ENCODE measurements at regions not wholly inside any gene's neighbourhood (a gene's known extent, or its start where the extent isn't known, plus 50 kb on each side); places are given as distances from the start of the nearest gene placed in this dataset.

DNA sequence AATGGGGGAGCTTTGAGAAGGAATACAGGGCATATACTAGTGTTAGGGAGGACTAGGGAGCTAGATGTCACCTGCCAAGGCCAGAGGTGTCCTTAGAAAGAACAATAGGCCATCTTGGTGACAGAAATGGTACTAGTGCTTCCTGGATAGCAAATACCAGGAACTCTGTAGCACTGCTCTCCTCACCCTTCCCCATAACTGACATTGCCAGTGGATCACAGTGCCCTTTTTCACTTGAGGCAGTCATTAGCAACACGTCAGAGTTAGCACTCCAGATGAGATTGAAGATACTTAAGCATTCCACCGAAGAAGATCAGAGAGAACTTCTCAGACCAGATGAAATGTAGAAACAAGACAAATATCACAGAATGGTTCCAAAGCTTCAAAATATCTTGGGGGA lies 103.1 kb upstream of the PDZRN3 start:
- Histone ChIP-seq H2AFZ (ENCODE audit: low read depth, low read length) (peak overlapping the region; percentile 35), H3K4me2 (ENCODE audit: low read length) (no peak overlapping the region)

DNA sequence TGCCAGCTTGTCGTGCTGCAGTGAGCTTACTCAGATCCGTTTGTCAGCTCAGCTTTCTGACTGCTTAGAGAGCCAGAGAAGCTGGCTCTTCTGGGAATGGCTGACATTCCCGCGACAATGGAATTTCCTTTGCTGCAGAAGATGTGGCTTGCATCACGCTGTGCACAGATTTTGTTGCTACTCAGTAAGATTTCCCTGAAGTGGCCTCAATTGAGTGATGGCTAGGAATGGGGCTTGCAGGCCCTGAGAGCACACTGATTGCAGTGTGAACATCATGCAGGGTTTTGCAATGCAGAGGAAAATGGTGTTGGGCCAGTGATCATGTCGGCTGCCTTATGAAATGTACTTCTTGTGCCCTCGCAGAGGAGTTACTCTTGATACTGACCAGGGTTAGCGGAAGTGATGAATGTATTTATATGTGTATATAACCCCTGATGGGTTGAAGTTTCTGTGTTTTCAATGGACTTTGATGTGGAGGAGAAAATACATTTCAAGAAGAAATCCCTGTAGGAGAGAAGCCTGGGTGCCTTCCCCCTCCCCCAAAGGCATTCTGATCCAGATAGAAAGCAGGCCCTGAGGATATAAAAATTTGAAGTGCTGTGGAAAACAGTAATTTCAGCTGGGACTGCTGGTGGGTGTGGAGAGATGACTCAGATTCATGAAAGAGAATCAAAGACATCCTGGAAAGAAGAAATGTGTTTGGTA lies 102.5 kb upstream of the PDZRN3 start:
- peak overlapping the region; percentile 35 for H2AFZ ChIP-seq (ENCODE audit: low read depth, low read length)
- no peaks in the 10 kb centered on the region for H3K79me2 ChIP-seq (replicated peaks; ENCODE audit: insufficient read depth, low read length)
- H3K4me3 ChIP-seq (ENCODE audit: low read length), result peak overlapping the region; percentile 35
- peaks cover 6% of the 10 kb centered on the region for H3F3A ChIP-seq (ENCODE audit: insufficient read depth, low read length, poor library complexity, severe bottlenecking)
- no peaks in the 10 kb centered on the region for H3K9me3 ChIP-seq (ENCODE audit: low read length)
- H3K27ac ChIP-seq (ENCODE audit: low read length), result peak overlapping the region; percentile 68
- H3K9me2 ChIP-seq (ENCODE audit: insufficient read depth, low read length), result no peaks in the 10 kb centered on the region
- H3K36me3 ChIP-seq (ENCODE audit: insufficient read depth, low read length), result no peaks in the 10 kb centered on the region
- peak overlapping the region; percentile 34 for H3K4me2 ChIP-seq (ENCODE audit: low read length)
- H3K9ac ChIP-seq (ENCODE audit: low read length), result peak overlapping the region; percentile 38
- TF ChIP-seq TAF1 (IDR thresholded peaks at IDR 0.05; ENCODE audit: low read depth), result peak; percentile 58
- no peak for TF ChIP-seq MXI1 (conservative IDR thresholded peaks at IDR 0.05; ENCODE audit: poor library complexity, severe bottlenecking)
- TF ChIP-seq, protein P1, sequence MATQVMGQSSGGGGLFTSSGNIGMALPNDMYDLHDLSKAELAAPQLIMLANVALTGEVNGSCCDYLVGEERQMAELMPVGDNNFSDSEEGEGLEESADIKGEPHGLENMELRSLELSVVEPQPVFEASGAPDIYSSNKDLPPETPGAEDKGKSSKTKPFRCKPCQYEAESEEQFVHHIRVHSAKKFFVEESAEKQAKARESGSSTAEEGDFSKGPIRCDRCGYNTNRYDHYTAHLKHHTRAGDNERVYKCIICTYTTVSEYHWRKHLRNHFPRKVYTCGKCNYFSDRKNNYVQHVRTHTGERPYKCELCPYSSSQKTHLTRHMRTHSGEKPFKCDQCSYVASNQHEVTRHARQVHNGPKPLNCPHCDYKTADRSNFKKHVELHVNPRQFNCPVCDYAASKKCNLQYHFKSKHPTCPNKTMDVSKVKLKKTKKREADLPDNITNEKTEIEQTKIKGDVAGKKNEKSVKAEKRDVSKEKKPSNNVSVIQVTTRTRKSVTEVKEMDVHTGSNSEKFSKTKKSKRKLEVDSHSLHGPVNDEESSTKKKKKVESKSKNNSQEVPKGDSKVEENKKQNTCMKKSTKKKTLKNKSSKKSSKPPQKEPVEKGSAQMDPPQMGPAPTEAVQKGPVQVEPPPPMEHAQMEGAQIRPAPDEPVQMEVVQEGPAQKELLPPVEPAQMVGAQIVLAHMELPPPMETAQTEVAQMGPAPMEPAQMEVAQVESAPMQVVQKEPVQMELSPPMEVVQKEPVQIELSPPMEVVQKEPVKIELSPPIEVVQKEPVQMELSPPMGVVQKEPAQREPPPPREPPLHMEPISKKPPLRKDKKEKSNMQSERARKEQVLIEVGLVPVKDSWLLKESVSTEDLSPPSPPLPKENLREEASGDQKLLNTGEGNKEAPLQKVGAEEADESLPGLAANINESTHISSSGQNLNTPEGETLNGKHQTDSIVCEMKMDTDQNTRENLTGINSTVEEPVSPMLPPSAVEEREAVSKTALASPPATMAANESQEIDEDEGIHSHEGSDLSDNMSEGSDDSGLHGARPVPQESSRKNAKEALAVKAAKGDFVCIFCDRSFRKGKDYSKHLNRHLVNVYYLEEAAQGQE (IDR thresholded peaks at IDR 0.05; ENCODE audit: borderline replicate concordance), result peak; percentile 100
- TF ChIP-seq EP300 (conservative IDR thresholded peaks at IDR 0.05; ENCODE audit: poor library complexity, severe bottlenecking), result peak; percentile 43
- TF ChIP-seq, protein P2, sequence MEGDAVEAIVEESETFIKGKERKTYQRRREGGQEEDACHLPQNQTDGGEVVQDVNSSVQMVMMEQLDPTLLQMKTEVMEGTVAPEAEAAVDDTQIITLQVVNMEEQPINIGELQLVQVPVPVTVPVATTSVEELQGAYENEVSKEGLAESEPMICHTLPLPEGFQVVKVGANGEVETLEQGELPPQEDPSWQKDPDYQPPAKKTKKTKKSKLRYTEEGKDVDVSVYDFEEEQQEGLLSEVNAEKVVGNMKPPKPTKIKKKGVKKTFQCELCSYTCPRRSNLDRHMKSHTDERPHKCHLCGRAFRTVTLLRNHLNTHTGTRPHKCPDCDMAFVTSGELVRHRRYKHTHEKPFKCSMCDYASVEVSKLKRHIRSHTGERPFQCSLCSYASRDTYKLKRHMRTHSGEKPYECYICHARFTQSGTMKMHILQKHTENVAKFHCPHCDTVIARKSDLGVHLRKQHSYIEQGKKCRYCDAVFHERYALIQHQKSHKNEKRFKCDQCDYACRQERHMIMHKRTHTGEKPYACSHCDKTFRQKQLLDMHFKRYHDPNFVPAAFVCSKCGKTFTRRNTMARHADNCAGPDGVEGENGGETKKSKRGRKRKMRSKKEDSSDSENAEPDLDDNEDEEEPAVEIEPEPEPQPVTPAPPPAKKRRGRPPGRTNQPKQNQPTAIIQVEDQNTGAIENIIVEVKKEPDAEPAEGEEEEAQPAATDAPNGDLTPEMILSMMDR (IDR thresholded peaks at IDR 0.05; ENCODE audit: poor library complexity, severe bottlenecking), result no peak
- no peak for TF ChIP-seq SMC3 (conservative IDR thresholded peaks at IDR 0.05; ENCODE audit: poor library complexity)
- TF ChIP-seq RAD21 (conservative IDR thresholded peaks at IDR 0.05), result no peak
- peak; percentile 73 for TF ChIP-seq POLR2AphosphoS5 (IDR thresholded peaks at IDR 0.05)
- TF ChIP-seq EZH2 (IDR thresholded peaks at IDR 0.05; ENCODE audit: borderline replicate concordance, insufficient read depth, low read length, poor library complexity, severe bottlenecking), result no peak
- no peaks in the 10 kb centered on the region for H4K20me1 ChIP-seq (ENCODE audit: insufficient read depth)
- H3K27me3 ChIP-seq (ENCODE audit: insufficient read depth, low read depth, low read length), result no peaks in the 10 kb centered on the region

More for the DNA sequence above, 103.1 kb upstream of the PDZRN3 start:
- Histone ChIP-seq H3K9me2 (ENCODE audit: insufficient read depth, low read length) (no peaks in the 10 kb centered on the region), H3K36me3 (ENCODE audit: insufficient read depth, low read length) (no peaks in the 10 kb centered on the region), H3K9ac (ENCODE audit: low read length) (peak overlapping the region; percentile 38), H3K79me2 (replicated peaks; ENCODE audit: insufficient read depth, low read length) (no peaks in the 10 kb centered on the region), H3K9me3 (ENCODE audit: low read length) (no peaks in the 10 kb centered on the region), H3K4me3 (ENCODE audit: low read length) (no peak overlapping the region), H3K27ac (ENCODE audit: low read length) (peak overlapping the region; percentile 68), H3F3A (ENCODE audit: insufficient read depth, low read length, poor library complexity, severe bottlenecking) (peaks cover 6% of the 10 kb centered on the region), H3K27me3 (ENCODE audit: insufficient read depth, low read depth, low read length) (no peaks in the 10 kb centered on the region), H4K20me1 (ENCODE audit: insufficient read depth) (no peaks in the 10 kb centered on the region)
- TF ChIP-seq EZH2 (IDR thresholded peaks at IDR 0.05; ENCODE audit: borderline replicate concordance, insufficient read depth, low read length, poor library complexity, severe bottlenecking) (no peak), SMC3 (conservative IDR thresholded peaks at IDR 0.05; ENCODE audit: poor library complexity) (no peak), MXI1 (conservative IDR thresholded peaks at IDR 0.05; ENCODE audit: poor library complexity, severe bottlenecking) (no peak), EP300 (conservative IDR thresholded peaks at IDR 0.05; ENCODE audit: poor library complexity, severe bottlenecking) (no peak), RAD21 (conservative IDR thresholded peaks at IDR 0.05) (no peak), POLR2AphosphoS5 (IDR thresholded peaks at IDR 0.05) (no peak), TAF1 (IDR thresholded peaks at IDR 0.05; ENCODE audit: low read depth) (no peak)
- TF ChIP-seq, protein P2 (IDR thresholded peaks at IDR 0.05; ENCODE audit: poor library complexity, severe bottlenecking), result no peak
- TF ChIP-seq, protein P1 (IDR thresholded peaks at IDR 0.05; ENCODE audit: borderline replicate concordance), result no peak
